Heart right ventricle (tissue), 16 donors: ENCODE measurements at regions not wholly inside any gene's neighbourhood (a gene's known extent, or its start where the extent isn't known, plus 50 kb on each side); places are given as distances from the start of the nearest gene placed in this dataset.
"Not testable (repeated sequence)": the region's sequence is repeated elsewhere in the genome, so short reads cannot be mapped to it uniquely, and the experiment has no call there.

ENCODE experiments used
- ATAC-seq, 8 donors: fragments of 200-7000 bp; cut with Tn5 transposase; one replicate each; pipeline ENCODE4 v1.9.1; 2020; ENCODE audit warnings: mild to moderate bottlenecking in 8 of 8, moderate library complexity in 8 of 8, moderate number of reproducible peaks in 1 of 8
- DNase-seq, 2 donors: peaks; one replicate each; pipeline ENCODE4 v3.0.0-alpha.2; 2020
- H3K27ac ChIP-seq, 10 donors: fragments of 200-600 bp; sonication (generic) in 2 of 10; one replicate each; pipeline versions ENCODE4 v1.5.0 to v1.8.0; 2020 to 2022; ENCODE audit warnings: mild to moderate bottlenecking in 3 of 10
- H3K27me3 ChIP-seq, 7 donors: fragments of 200-600 bp; one replicate each; pipeline ENCODE4 v1.8.0; 2021 to 2022; ENCODE audit warnings: mild to moderate bottlenecking in 2 of 7
- H3K36me3 ChIP-seq, 9 donors: fragments of 200-600 bp; sonication (generic) in 1 of 9; one replicate each; pipeline versions ENCODE4 v1.5.0 to v1.8.0; 2020 to 2022; ENCODE audit warnings: mild to moderate bottlenecking in 2 of 9
- H3K4me1 ChIP-seq, 9 donors: fragments of 200-600 bp; sonication (generic) in 1 of 9; one replicate each; pipeline versions ENCODE4 v1.5.0 to v1.8.0; 2020 to 2022; ENCODE audit warnings: mild to moderate bottlenecking in 4 of 9
- H3K4me3 ChIP-seq, 10 donors: fragments of 200-600 bp; sonication (generic) in 2 of 10; one replicate each; pipeline versions ENCODE4 v1.5.0 to v1.8.0; 2020 to 2022; ENCODE audit warnings: mild to moderate bottlenecking in 7 of 10, moderate library complexity in 2 of 10
- H3K9me3 ChIP-seq, 11 donors: fragments of 200-600 bp in 10 of 11; sonication (generic) in 2 of 11; one replicate each; pipeline versions ENCODE4 v1.5.0 to v1.8.0; 2013 to 2022; ENCODE audit warnings: mild to moderate bottlenecking in 2 of 11, control low read depth in 1 of 11, moderate library complexity in 1 of 11
- CTCF ChIP-seq, 9 donors: fragments of 200-600 bp; sonication (generic) in 2 of 9; IDR thresholded peaks; one replicate each; pipeline versions ENCODE4 v1.5.0 to v1.8.0; 2021 to 2022; ENCODE audit warnings: antibody characterized with exemption in 9 of 9, mild to moderate bottlenecking in 5 of 9, moderate library complexity in 1 of 9
- WGBS, 2 donors: extraction: QIAGEN DNeasy Blood & Tissue Kit; methylation state at CpG; one replicate each; pipeline ENCODE4 v1.1.7; 2013; ENCODE audit warnings: inconsistent platforms in 1 of 2; 5-methylcytosine and 5-hydroxymethylcytosine counted together
- intact Hi-C, 10 donors: fragments of 100-400 bp; cut with DNase I; formaldehyde crosslinking; loops; one replicate each; pipeline versions ENCODE4 v1.11.1 to v1.14.2; 2022
- donor health status: Arrhythmogenic right ventricular cardiomyopathy.
- donor health status: ischemic (EF 13 %, LVEDD 7.1; RV severe dilation, severe dysfunction).
- donor health status: healthy with polysubstance abuse.
- donor health status: DM: no; HTN: yes; CAD: no.
- donor health status: DM: no; HTN: no; CAD: no.
- donor health status: ischemic (EF 25% LVEDD 6.9; RV normal size, moderate dysfunction).
- donor health status: ischemic (EF 25% LVEDD 5.7; RV mildly dilated, moderate dysfunction).
- donor health status: healthy.
- donor health status: DM: yes; HTN: yes; CAD: no.
- donor health status: Ischemic cardiomyopathy.
- donor health status: ischemic (EF 35%, LVEDD 5.7; RV mildly dilated, moderate dysfunction).
- donor health status: nonischemic (EF 11% LVEDD 7.7; RV severe dilation, severe dysfunction).
- donor health status: DM: yes; HTN: yes; CAD: no.
- donor health status: PGD.
- donor health status: ischemic (EF 29% LVEDD 5.4; RV normal size, mild dysfunction).
- donor health status: nonischemic (EF 23%, LVEDD 6.1; RV moderate dilation, normal function).

DNA sequence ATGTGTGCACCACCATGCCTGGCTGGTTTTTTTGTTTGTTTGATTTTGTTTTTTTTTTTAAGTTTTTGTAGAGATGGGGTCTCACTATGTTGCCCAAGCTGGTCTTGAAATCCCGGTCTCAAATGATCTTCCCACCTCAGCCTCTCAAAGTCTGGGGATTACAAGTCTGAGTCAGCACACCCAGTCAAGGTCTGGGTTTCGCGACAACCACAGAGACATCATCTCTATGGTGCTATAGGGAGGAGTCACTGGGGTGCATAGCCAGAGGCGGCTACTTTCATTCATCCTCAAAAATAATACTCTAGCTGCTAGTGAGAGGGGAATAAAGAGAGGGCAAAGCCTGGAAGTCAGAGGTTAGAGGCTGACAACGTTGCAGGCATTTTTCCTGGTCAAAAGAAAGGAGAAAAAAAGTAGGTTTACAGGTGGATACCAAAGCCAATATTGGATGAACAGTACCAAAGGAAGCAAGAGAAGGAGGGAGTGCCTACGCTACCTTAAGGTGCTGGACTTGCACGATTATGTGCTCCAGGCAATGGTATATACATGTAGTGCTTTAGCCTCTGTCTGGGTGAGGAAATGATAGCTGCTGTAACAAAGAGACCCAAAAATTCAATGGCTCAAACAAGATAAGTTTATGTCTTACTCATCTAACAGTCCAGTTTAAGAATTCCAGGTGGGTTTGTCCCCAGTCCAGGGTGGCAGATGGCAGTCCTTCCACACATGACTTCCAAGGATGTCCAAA is 178.3 kb downstream of the SKIDA1 start:
- H3K4me3 ChIP-seq: no peak overlapping the region
- ATAC-seq: no peak
- no peaks in the 10 kb centered on the region for H3K27me3 ChIP-seq
- no peaks in the 10 kb centered on the region for H3K36me3 ChIP-seq
- H3K9me3 ChIP-seq: peaks cover 0 to 5% (median 0%) of the 10 kb centered on the region in 11 donors
- no peak overlapping the region for H3K27ac ChIP-seq
- H3K4me1 ChIP-seq: peaks cover 0 to 20% (median 13%) of the 10 kb centered on the region in 9 donors
- WGBS, 2 donors: 84 to 94% methylated on average over 7 of the region's 7 CpGs
- DNase-seq: no peak
- no peak for TF ChIP-seq CTCF (IDR thresholded peaks at IDR 0.05)
- intact Hi-C loops: no loop called here

- DNase-seq: no peak
- Histone ChIP-seq H3K36me3 (no peaks in the 10 kb centered on the region), H3K9me3 (peaks cover 0 to 5% (median 0%) of the 10 kb centered on the region in 11 donors), H3K27ac (no peak overlapping the region), H3K4me1 (no peaks in the 10 kb centered on the region), H3K4me3 (no peak overlapping the region), H3K27me3 (no peaks in the 10 kb centered on the region)
- ATAC-seq: no peak
- intact Hi-C loops: no loop called here
- TF ChIP-seq CTCF (IDR thresholded peaks at IDR 0.05): no peak
- WGBS, 2 donors: 96 to 97% methylated on average over 3 of the region's 3 CpGs
Measured at GRCh38 chr10:21343087-21343486, 182.4 kb downstream of the SKIDA1 start.

GRCh38 chr10:21342499-21342898 is 183.0 kb downstream of the SKIDA1 start:
- ATAC-seq, H3K27me3 ChIP-seq, H3K27ac ChIP-seq, H3K36me3 ChIP-seq, H3K4me1 ChIP-seq, H3K9me3 ChIP-seq, intact Hi-C loops, DNase-seq, H3K4me3 ChIP-seq: not testable (repeated sequence)
- 100% methylated on average over 1 of the region's 1 CpG for WGBS, 2 donors

GRCh38 chr10:21340331-21340730 is 185.2 kb downstream of the SKIDA1 start:
- Histone ChIP-seq H3K36me3 (no peaks in the 10 kb centered on the region), H3K27ac (no peak overlapping the region), H3K27me3 (no peaks in the 10 kb centered on the region), H3K9me3 (peaks cover 0 to 3% (median 0%) of the 10 kb centered on the region in 11 donors), H3K4me3 (no peak overlapping the region), H3K4me1 (peaks cover 7 to 18% (median 10%) of the 10 kb centered on the region in 9 donors)
- ATAC-seq: no peak
- no peak for DNase-seq
- 95 to 97% methylated on average over 3 of the region's 3 CpGs for WGBS, 2 donors
- TF ChIP-seq CTCF (IDR thresholded peaks at IDR 0.05): no peak
- intact Hi-C loops: no loop called here

GRCh38 chr10:21337171-21337792 is 188.2 kb downstream of the SKIDA1 start:
- H3K36me3 ChIP-seq: no peaks in the 10 kb centered on the region
- H3K4me3 ChIP-seq: no peak overlapping the region
- TF ChIP-seq CTCF (IDR thresholded peaks at IDR 0.05): no peak
- peaks cover 0 to 3% (median 0%) of the 10 kb centered on the region in 11 donors for H3K9me3 ChIP-seq
- no peaks in the 10 kb centered on the region for H3K27me3 ChIP-seq
- peaks cover 7 to 28% (median 19%) of the 10 kb centered on the region in 9 donors for H3K4me1 ChIP-seq
- peak overlapping the region in 3 of 10 donors; percentile 29 to 56 (median 47) for H3K27ac ChIP-seq
- ATAC-seq (peak in 1 of 8 donors; percentile 3), DNase-seq (no peak)
- intact Hi-C loops: loop anchor here in 1 of 10 donors (5.0 kb wide), 1 partner anchor 45 kb away; no protein-coding TSS in a partner anchor
- 79 to 84% methylated on average over 7 of the region's 7 CpGs for WGBS, 2 donors
